Activated T-helper 1 cell treated with anti-CD3 and anti-CD28 coated beads, Interleukin-12 subunit alpha, Interleukin-12 subunit beta, Interleukin-2, Interleukin-4 antibody, amounts not matched to agents 30 ng/mL and 10 ng/mL and 1 ng/mL, durations not matched to agents 14 hours and 24 hours and 36 hours (primary cell): ENCODE measurements at regions not wholly inside any gene's neighbourhood (a gene's known extent, or its start where the extent isn't known, plus 50 kb on each side); places are given as distances from the start of the nearest gene placed in this dataset.
A peak's percentile ranks its signal among the peaks of the same experiment; 100 is the strongest.

Experiments
- DNase-seq: peaks from one replicate; pipeline ENCODE4 v3.0.0; 2021; ENCODE audit warnings: low spot score
- H3K27ac Mint-ChIP-seq: one replicate; pipeline ENCODE4 v1.8.0; 2021; ENCODE audit warnings: mild to moderate bottlenecking, mixed read lengths
- H3K27me3 Mint-ChIP-seq: one replicate; pipeline ENCODE4 v1.8.0; 2022; ENCODE audit warnings: mild to moderate bottlenecking, moderate library complexity, mixed read lengths; ENCODE audit not compliant: insufficient read depth
- H3K36me3 Mint-ChIP-seq: one replicate; pipeline ENCODE4 v1.8.0; 2021; ENCODE audit warnings: low read depth, mixed read lengths
- H3K4me1 Mint-ChIP-seq: one replicate; pipeline ENCODE4 v1.8.0; 2021; ENCODE audit warnings: low read depth, mixed read lengths
- H3K4me3 Mint-ChIP-seq: one replicate; pipeline ENCODE4 v1.8.0; 2021; ENCODE audit warnings: mild to moderate bottlenecking, moderate library complexity, mixed read lengths
- H3K9me3 Mint-ChIP-seq: one replicate; pipeline ENCODE4 v1.8.0; 2021; ENCODE audit warnings: mixed read lengths
- intact Hi-C: fragments of 100-400 bp; cut with micrococcal nuclease; formaldehyde crosslinking; loops from one replicate; pipeline ENCODE4 v1.15.1; 2024

GRCh38 chr1:39085174-39085573 lies 59.0 kb downstream of the NDUFS5 start:
- no peak for DNase-seq
- Mint-ChIP-seq H3K27me3 (peaks cover 55% of the 10 kb centered on the region), H3K4me3 (no peak overlapping the region), H3K4me1 (no peaks in the 10 kb centered on the region), H3K9me3 (no peaks in the 10 kb centered on the region), H3K36me3 (no peaks in the 10 kb centered on the region), H3K27ac (no peak overlapping the region)
- intact Hi-C loops: no loop called here

- no peak overlapping the region for H3K27ac Mint-ChIP-seq
- no peaks in the 10 kb centered on the region for H3K4me1 Mint-ChIP-seq
- intact Hi-C loops: no loop called here
- H3K36me3 Mint-ChIP-seq: no peaks in the 10 kb centered on the region
- H3K27me3 Mint-ChIP-seq: peaks cover 47% of the 10 kb centered on the region
- DNase-seq: no peak
- no peak overlapping the region for H3K4me3 Mint-ChIP-seq
- no peaks in the 10 kb centered on the region for H3K9me3 Mint-ChIP-seq
Measured at GRCh38 chr1:39086386-39086785, 60.2 kb downstream of the NDUFS5 start.

- H3K27me3 Mint-ChIP-seq: peaks cover 47% of the 10 kb centered on the region
- H3K4me1 Mint-ChIP-seq: peaks cover 2% of the 10 kb centered on the region
- no peaks in the 10 kb centered on the region for H3K9me3 Mint-ChIP-seq
- intact Hi-C loops: no loop called here
- H3K27ac Mint-ChIP-seq: no peak overlapping the region
- DNase-seq: no peak
- H3K4me3 Mint-ChIP-seq: no peak overlapping the region
- no peaks in the 10 kb centered on the region for H3K36me3 Mint-ChIP-seq
Measured at GRCh38 chr1:39086865-39087409, 60.8 kb downstream of the NDUFS5 start.

GRCh38 chr1:39087435-39087834 lies 61.3 kb downstream of the NDUFS5 start:
- Mint-ChIP-seq H3K9me3 (no peaks in the 10 kb centered on the region), H3K4me3 (no peak overlapping the region), H3K4me1 (peaks cover 7% of the 10 kb centered on the region), H3K36me3 (no peaks in the 10 kb centered on the region), H3K27me3 (peaks cover 42% of the 10 kb centered on the region), H3K27ac (no peak overlapping the region)
- intact Hi-C loops: no loop called here
- DNase-seq: no peak

- no peaks in the 10 kb centered on the region for H3K9me3 Mint-ChIP-seq
- DNase-seq: no peak
Measured at GRCh38 chr1:39088658-39089057, 62.5 kb downstream of the NDUFS5 start.

GRCh38 chr1:39089931-39090521 lies 63.9 kb downstream of the NDUFS5 start:
- H3K36me3 Mint-ChIP-seq: no peaks in the 10 kb centered on the region
- intact Hi-C loops: no loop called here
- H3K27ac Mint-ChIP-seq: no peak overlapping the region
- H3K27me3 Mint-ChIP-seq: peaks cover 21% of the 10 kb centered on the region
- H3K9me3 Mint-ChIP-seq: no peaks in the 10 kb centered on the region
- no peak overlapping the region for H3K4me3 Mint-ChIP-seq
- DNase-seq: no peak
- peaks cover 9% of the 10 kb centered on the region for H3K4me1 Mint-ChIP-seq

More at GRCh38 chr1:39088658-39089057, 62.5 kb downstream of the NDUFS5 start:
- Mint-ChIP-seq H3K4me3 (no peak overlapping the region), H3K36me3 (no peaks in the 10 kb centered on the region), H3K4me1 (peaks cover 9% of the 10 kb centered on the region), H3K27me3 (peaks cover 32% of the 10 kb centered on the region), H3K27ac (no peak overlapping the region)
- intact Hi-C loops: no loop called here

GRCh38 chr1:39090757-39091380 lies 64.7 kb downstream of the NDUFS5 start:
- Mint-ChIP-seq H3K4me1 (peaks cover 9% of the 10 kb centered on the region), H3K4me3 (no peak overlapping the region), H3K9me3 (no peaks in the 10 kb centered on the region), H3K27ac (no peak overlapping the region), H3K27me3 (peaks cover 17% of the 10 kb centered on the region), H3K36me3 (no peaks in the 10 kb centered on the region)
- intact Hi-C loops: no loop called here
- no peak for DNase-seq

GRCh38 chr1:39091845-39092645 lies 65.9 kb downstream of the NDUFS5 start:
- H3K4me1 Mint-ChIP-seq: peaks cover 9% of the 10 kb centered on the region
- no peaks in the 10 kb centered on the region for H3K36me3 Mint-ChIP-seq
- no peaks in the 10 kb centered on the region for H3K9me3 Mint-ChIP-seq
- no peak overlapping the region for H3K27ac Mint-ChIP-seq
- DNase-seq: peak; percentile 19
- intact Hi-C loops: loop anchor here (1.0 kb wide), 2 partner anchors 233 to 257 kb away; partner anchors contain the start of gene RRAGC
- no peak overlapping the region for H3K4me3 Mint-ChIP-seq
- H3K27me3 Mint-ChIP-seq: peaks cover 10% of the 10 kb centered on the region

- DNase-seq: no peak
- Mint-ChIP-seq H3K27ac (no peak overlapping the region), H3K4me3 (no peak overlapping the region), H3K36me3 (no peaks in the 10 kb centered on the region), H3K4me1 (peaks cover 22% of the 10 kb centered on the region), H3K27me3 (no peaks in the 10 kb centered on the region), H3K9me3 (no peaks in the 10 kb centered on the region)
- intact Hi-C loops: no loop called here
Measured at GRCh38 chr1:39094685-39095084, 68.5 kb downstream of the NDUFS5 start.

- Mint-ChIP-seq H3K36me3 (no peaks in the 10 kb centered on the region), H3K4me3 (no peak overlapping the region), H3K27me3 (peaks cover under 1% of the 10 kb centered on the region), H3K9me3 (no peaks in the 10 kb centered on the region), H3K27ac (peak overlapping the region; percentile 40), H3K4me1 (peaks cover 30% of the 10 kb centered on the region)
- peak; percentile 53 for DNase-seq
- intact Hi-C loops: loop anchor here (1.0 kb wide), 5 partner anchors 94 to 511 kb away; no protein-coding TSS in a partner anchor
Measured at GRCh38 chr1:39098546-39099250, 72.5 kb downstream of the NDUFS5 start.

- no peaks in the 10 kb centered on the region for H3K9me3 Mint-ChIP-seq
- peak overlapping the region; percentile 27 for H3K27ac Mint-ChIP-seq
- peaks cover 40% of the 10 kb centered on the region for H3K4me1 Mint-ChIP-seq
- intact Hi-C loops: loop anchor here (1.0 to 10.0 kb wide), 4 partner anchors 80 to 612 kb away; no protein-coding TSS in a partner anchor
- peak; percentile 8 for DNase-seq
- H3K27me3 Mint-ChIP-seq: peaks cover 8% of the 10 kb centered on the region
- H3K4me3 Mint-ChIP-seq: peak overlapping the region; percentile 22
- no peaks in the 10 kb centered on the region for H3K36me3 Mint-ChIP-seq
Measured at GRCh38 chr1:39102537-39103327, 76.6 kb downstream of the NDUFS5 start.
